Activated CD4-positive, CD25-positive, alpha-beta regulatory T cell treated with anti-CD3 and anti-CD28 coated beads, Interleukin-2, amount 50 U/mL, for 16 hours (primary cell): ENCODE measurements at regions not wholly inside any gene's neighbourhood (a gene's known extent, or its start where the extent isn't known, plus 50 kb on each side); places are given as distances from the start of the nearest gene placed in this dataset.

Source experiments
- DNase-seq: peaks from one replicate; pipeline ENCODE4 v3.0.0-alpha.2; 2020; ENCODE audit warnings: low read depth, low spot score

- DNase-seq: no peak
Observed at GRCh38 chr10:4029866-4030265, 244.9 kb upstream of the KLF6 start.

- DNase-seq: no peak
Observed at GRCh38 chr10:4028854-4029583, 244.0 kb upstream of the KLF6 start.

GRCh38 chr10:4028027-4028471, 243.0 kb upstream of the KLF6 start:
- no peak for DNase-seq

- DNase-seq: no peak
Observed at GRCh38 chr10:4025339-4025738, 240.3 kb upstream of the KLF6 start.

- no peak for DNase-seq
Observed at GRCh38 chr10:4024516-4025245, 239.7 kb upstream of the KLF6 start.

GRCh38 chr10:4024027-4024426, 239.0 kb upstream of the KLF6 start:
- no peak for DNase-seq

GRCh38 chr10:4022473-4022872, 237.5 kb upstream of the KLF6 start:
- no peak for DNase-seq

GRCh38 chr10:4020631-4021030, 235.6 kb upstream of the KLF6 start:
- DNase-seq: no peak

GRCh38 chr10:4018054-4018511, 233.1 kb upstream of the KLF6 start:
- no peak for DNase-seq

- DNase-seq: no peak
Observed at GRCh38 chr10:4017336-4017735, 232.3 kb upstream of the KLF6 start.

GRCh38 chr10:4016214-4016740, 231.3 kb upstream of the KLF6 start:
- no peak for DNase-seq

- no peak for DNase-seq
Observed at GRCh38 chr10:4013651-4014121, 228.7 kb upstream of the KLF6 start.

GRCh38 chr10:4012848-4013247, 227.8 kb upstream of the KLF6 start:
- DNase-seq: no peak

- no peak for DNase-seq
Observed at GRCh38 chr10:4011136-4011812, 226.3 kb upstream of the KLF6 start.

GRCh38 chr10:4008676-4009382, 223.8 kb upstream of the KLF6 start:
- DNase-seq: no peak

- DNase-seq: no peak
Observed at GRCh38 chr10:4007771-4008170, 222.8 kb upstream of the KLF6 start.

- no peak for DNase-seq
Observed at GRCh38 chr10:4006858-4007257, 221.8 kb upstream of the KLF6 start.

GRCh38 chr10:4006051-4006450, 221.0 kb upstream of the KLF6 start:
- DNase-seq: no peak

GRCh38 chr10:4004990-4005389, 220.0 kb upstream of the KLF6 start:
- DNase-seq: no peak

GRCh38 chr10:4004144-4004543, 219.1 kb upstream of the KLF6 start:
- DNase-seq: no peak

- DNase-seq: no peak
Observed at GRCh38 chr10:4003348-4003973, 218.5 kb upstream of the KLF6 start.
